ENCODE measurements at regions not wholly inside any gene's neighbourhood (a gene's known extent, or its start where the extent isn't known, plus 50 kb on each side); places are given as distances from the start of the nearest gene placed in this dataset.

- TF ChIP-seq ZFX (IDR thresholded peaks at IDR 0.05; ENCODE audit: borderline replicate concordance) = no peak
- no peak for TF ChIP-seq CTCF (IDR thresholded peaks at IDR 0.05)
Measured at GRCh38 chr14:40576880-40577478, 1029.7 kb upstream of the LRFN5 start.

GRCh38 chr14:40574780-40575179 lies 1031.9 kb upstream of the LRFN5 start:
- H3K27ac ChIP-seq = no peak overlapping the region
- no peak for TF ChIP-seq CTCF (IDR thresholded peaks at IDR 0.05)
- no peak for TF ChIP-seq ZFX (IDR thresholded peaks at IDR 0.05; ENCODE audit: borderline replicate concordance)

More at GRCh38 chr14:40576880-40577478, 1029.7 kb upstream of the LRFN5 start:
- H3K27ac ChIP-seq = no peak overlapping the region

- H3K27ac ChIP-seq = no peak overlapping the region
- TF ChIP-seq ZFX (IDR thresholded peaks at IDR 0.05; ENCODE audit: borderline replicate concordance) (no peak), CTCF (IDR thresholded peaks at IDR 0.05) (no peak)
Measured at GRCh38 chr14:40525314-40525713, 1081.4 kb upstream of the LRFN5 start.

- no peak for TF ChIP-seq CTCF (IDR thresholded peaks at IDR 0.05)
- no peak for TF ChIP-seq ZFX (IDR thresholded peaks at IDR 0.05; ENCODE audit: borderline replicate concordance)
- H3K27ac ChIP-seq = no peak overlapping the region
Measured at GRCh38 chr14:40523123-40523522, 1083.6 kb upstream of the LRFN5 start.

GRCh38 chr14:40494483-40494882 lies 1062.2 kb upstream of the FBXO33 start:
- no peak overlapping the region for H3K27ac ChIP-seq
- TF ChIP-seq CTCF (IDR thresholded peaks at IDR 0.05) (no peak), ZFX (IDR thresholded peaks at IDR 0.05; ENCODE audit: borderline replicate concordance) (no peak)

GRCh38 chr14:40487824-40488223 lies 1055.6 kb upstream of the FBXO33 start:
- TF ChIP-seq CTCF (IDR thresholded peaks at IDR 0.05) (no peak), ZFX (IDR thresholded peaks at IDR 0.05; ENCODE audit: borderline replicate concordance) (no peak)
- no peak overlapping the region for H3K27ac ChIP-seq

- TF ChIP-seq ZFX (IDR thresholded peaks at IDR 0.05; ENCODE audit: borderline replicate concordance) (no peak), CTCF (IDR thresholded peaks at IDR 0.05) (no peak)
- H3K27ac ChIP-seq = no peak overlapping the region
Measured at GRCh38 chr14:40485688-40486087, 1053.5 kb upstream of the FBXO33 start.

Measured in 22Rv1 (cell line).